ENCODE measurements at regions not wholly inside any gene's neighbourhood (a gene's known extent, or its start where the extent isn't known, plus 50 kb on each side); places are given as distances from the start of the nearest gene placed in this dataset.
A peak's percentile ranks its signal among the peaks of the same experiment; 100 is the strongest.
"Not testable (repeated sequence)": the region's sequence is repeated elsewhere in the genome, so short reads cannot be mapped to it uniquely, and the experiment has no call there.

- DNase-seq: no peak
These were observed 331.6 kb upstream of the F9 start for GRCh38 chrX:139198936-139199335.

GRCh38 chrX:139196890-139197289 lies 333.6 kb upstream of the F9 start:
- no peak for DNase-seq

- no peak for DNase-seq
These were observed 335.8 kb upstream of the F9 start for GRCh38 chrX:139194571-139195280.

- DNase-seq: no peak
These were observed 338.1 kb upstream of the F9 start for GRCh38 chrX:139192386-139192961.

GRCh38 chrX:139191746-139192385 lies 338.7 kb upstream of the F9 start:
- DNase-seq: no peak

GRCh38 chrX:139191286-139191685 lies 339.3 kb upstream of the F9 start:
- no peak for DNase-seq

GRCh38 chrX:139187738-139188137 lies 342.8 kb upstream of the F9 start:
- no peak for DNase-seq

- DNase-seq: no peak
These were observed 343.5 kb upstream of the F9 start for GRCh38 chrX:139186991-139187390.

GRCh38 chrX:139179592-139179991 lies 350.9 kb upstream of the F9 start:
- no peak for DNase-seq

- DNase-seq: no peak
These were observed 351.6 kb upstream of the F9 start for GRCh38 chrX:139178980-139179379.

- no peak for DNase-seq
These were observed 357.8 kb upstream of the F9 start for GRCh38 chrX:139172731-139173130.

GRCh38 chrX:139170526-139171173 lies 359.9 kb upstream of the F9 start:
- no peak for DNase-seq

- DNase-seq: no peak
These were observed 363.3 kb upstream of the F9 start for GRCh38 chrX:139167282-139167681.

GRCh38 chrX:139158256-139158655 lies 372.3 kb upstream of the F9 start:
- no peak for DNase-seq

- no peak for DNase-seq
These were observed 374.2 kb upstream of the F9 start for GRCh38 chrX:139156356-139156755.

- DNase-seq: not testable (repeated sequence)
These were observed 383.9 kb upstream of the F9 start for GRCh38 chrX:139146625-139147024.

- no peak for DNase-seq
These were observed 389.2 kb upstream of the F9 start for GRCh38 chrX:139141370-139141769.

- no peak for DNase-seq
These were observed 396.2 kb upstream of the F9 start for GRCh38 chrX:139134316-139134715.

- DNase-seq: no peak
These were observed 404.0 kb upstream of the F9 start for GRCh38 chrX:139126493-139126892.

- no peak for DNase-seq
These were observed 404.6 kb upstream of the F9 start for GRCh38 chrX:139125916-139126315.

GRCh38 chrX:139121616-139122286 lies 408.8 kb upstream of the F9 start:
- no peak for DNase-seq

- DNase-seq: peak; percentile 0
These were observed 409.2 kb upstream of the FGF13 start for GRCh38 chrX:139120760-139121159.

GRCh38 chrX:139113708-139114107 lies 402.2 kb upstream of the FGF13 start:
- DNase-seq: no peak
